AG09319 (cell line): ENCODE measurements at regions not wholly inside any gene's neighbourhood (a gene's known extent, or its start where the extent isn't known, plus 50 kb on each side); places are given as distances from the start of the nearest gene placed in this dataset.

Experiments
- DNase-seq: peaks from one replicate; pipeline ENCODE4 v3.0.0-alpha.2; 2010; ENCODE audit warnings: low read depth; ENCODE audit errors: extremely low read depth
- TF ChIP-seq, protein P1 (sequence below): IDR thresholded peaks from 2 replicates; pipeline ENCODE4 v1.5.1; 2011; ENCODE audit warnings: low read depth, mild to moderate bottlenecking, inconsistent platforms, low read length, moderate library complexity

DNA sequence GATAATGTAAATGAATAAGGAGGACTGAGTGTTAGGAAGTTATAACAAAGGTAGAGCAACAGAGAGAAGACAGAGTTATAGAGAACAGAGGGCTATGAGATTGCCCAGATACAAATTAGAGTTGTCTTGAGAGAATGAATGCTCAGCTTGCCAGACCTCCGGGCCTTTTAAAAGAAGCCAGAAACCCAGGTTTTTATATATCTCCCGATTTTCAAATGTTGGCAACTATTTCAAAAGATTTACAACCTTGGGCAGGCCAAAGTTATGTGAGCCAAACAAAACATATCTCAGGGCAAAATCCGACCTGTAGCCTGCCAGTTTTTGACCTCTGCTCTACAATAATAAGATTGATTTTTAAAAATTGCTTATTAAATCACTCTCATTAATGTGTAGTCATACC lies 573.1 kb upstream of the SLC10A2 start:
- TF ChIP-seq, protein P1, sequence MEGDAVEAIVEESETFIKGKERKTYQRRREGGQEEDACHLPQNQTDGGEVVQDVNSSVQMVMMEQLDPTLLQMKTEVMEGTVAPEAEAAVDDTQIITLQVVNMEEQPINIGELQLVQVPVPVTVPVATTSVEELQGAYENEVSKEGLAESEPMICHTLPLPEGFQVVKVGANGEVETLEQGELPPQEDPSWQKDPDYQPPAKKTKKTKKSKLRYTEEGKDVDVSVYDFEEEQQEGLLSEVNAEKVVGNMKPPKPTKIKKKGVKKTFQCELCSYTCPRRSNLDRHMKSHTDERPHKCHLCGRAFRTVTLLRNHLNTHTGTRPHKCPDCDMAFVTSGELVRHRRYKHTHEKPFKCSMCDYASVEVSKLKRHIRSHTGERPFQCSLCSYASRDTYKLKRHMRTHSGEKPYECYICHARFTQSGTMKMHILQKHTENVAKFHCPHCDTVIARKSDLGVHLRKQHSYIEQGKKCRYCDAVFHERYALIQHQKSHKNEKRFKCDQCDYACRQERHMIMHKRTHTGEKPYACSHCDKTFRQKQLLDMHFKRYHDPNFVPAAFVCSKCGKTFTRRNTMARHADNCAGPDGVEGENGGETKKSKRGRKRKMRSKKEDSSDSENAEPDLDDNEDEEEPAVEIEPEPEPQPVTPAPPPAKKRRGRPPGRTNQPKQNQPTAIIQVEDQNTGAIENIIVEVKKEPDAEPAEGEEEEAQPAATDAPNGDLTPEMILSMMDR: no peak

DNA sequence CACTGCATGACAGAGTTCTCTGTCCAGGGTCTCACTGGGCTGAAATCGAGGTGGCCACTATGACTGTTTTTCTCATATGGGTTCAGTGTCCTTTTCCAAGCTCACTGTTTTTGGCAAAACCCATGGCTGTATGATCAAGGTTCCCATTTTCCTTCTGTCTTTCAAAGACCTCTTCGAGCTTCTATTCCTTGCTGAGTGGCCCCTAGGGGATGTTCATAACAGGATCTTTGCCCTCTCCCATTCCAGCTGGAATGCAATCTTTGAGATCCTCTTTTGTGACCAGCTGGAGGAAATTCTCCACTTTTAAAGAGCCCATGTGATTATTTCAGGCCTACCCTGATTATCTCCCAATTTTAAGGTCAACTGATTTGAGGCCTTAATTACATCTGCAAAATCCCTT lies 572.5 kb upstream of the SLC10A2 start:
- TF ChIP-seq, protein P1: no peak
- DNase-seq: no peak

More for the DNA sequence above, 573.1 kb upstream of the SLC10A2 start:
- no peak for DNase-seq

DNA sequence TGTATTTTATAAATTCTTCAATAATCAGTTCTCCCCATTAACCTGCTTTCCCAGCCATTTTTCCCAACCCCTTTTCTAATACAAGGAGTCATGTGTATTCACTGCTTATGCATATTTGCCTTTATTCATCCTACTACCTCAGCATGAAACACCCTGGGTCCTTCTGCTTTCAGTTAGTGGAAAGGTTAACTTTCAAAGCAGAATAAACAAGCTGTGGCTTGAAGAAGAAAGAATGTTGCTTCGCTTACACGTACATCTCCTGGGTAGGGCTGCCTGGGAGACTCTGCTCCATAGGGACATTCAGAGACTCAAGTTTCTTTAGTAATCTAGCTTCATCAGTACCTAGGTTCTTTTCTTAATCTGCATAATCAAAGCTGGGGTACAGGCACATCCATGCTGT lies 567.8 kb upstream of the SLC10A2 start:
- TF ChIP-seq, protein P1: no peak
- DNase-seq: no peak

DNA sequence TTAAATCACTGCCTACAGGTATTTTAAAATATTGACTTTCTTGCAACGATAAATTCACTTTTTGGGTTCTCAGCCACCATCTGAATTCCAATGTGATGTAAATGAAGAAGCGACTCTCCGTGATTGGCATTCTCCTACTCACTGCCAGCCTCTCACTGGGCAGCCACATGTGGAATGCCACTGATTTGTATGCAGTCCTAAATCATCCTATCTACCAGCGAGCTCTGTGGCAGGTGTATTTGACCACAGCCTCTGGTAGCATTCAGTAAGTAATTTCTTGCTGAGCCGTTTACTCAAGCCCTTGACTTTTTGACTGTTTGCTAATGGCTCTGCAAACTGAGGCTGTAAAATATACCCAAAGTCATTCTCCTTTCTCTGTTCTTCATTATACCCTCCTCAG lies 559.0 kb upstream of the SLC10A2 start:
- TF ChIP-seq, protein P1: no peak
- DNase-seq: no peak

DNA sequence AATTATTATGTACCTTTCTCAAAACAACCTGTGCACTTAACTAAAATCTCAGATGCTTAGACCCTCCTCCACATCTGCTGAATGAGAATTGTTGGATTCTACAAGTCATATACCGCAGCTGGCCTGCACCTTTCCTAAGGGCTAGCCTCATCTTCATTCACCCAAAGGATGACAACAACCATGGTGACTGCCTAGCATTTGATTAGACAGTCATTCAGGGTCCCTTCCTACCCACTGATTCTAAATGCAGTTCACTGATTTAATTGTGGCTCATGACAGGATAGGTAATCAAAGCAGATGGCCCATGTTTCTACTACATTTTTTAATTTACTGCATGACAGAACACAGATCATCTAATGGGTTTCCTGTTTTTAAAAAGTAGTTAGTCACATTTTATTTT lies 551.9 kb upstream of the SLC10A2 start:
- DNase-seq: no peak

DNA sequence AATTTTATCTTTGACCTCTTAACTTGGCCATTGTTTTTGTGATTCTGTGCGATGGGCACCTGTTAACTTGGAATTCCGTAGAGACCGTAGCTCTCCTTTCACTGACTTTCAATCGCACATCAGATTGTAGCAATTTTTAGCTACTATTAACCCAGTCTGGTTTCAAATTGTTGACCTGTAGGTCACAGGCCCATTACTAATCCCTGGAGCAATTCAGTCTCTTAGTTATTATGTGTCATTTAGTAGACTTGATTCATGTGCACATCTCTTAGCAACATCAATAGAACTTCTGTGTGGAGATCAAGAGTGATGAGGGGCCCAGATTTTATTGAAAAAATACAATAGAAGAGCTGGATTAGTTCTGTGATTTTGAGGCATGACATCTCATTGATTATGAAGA lies 549.6 kb upstream of the SLC10A2 start:
- TF ChIP-seq, protein P1: no peak
- DNase-seq: no peak

More for the DNA sequence above, 551.9 kb upstream of the SLC10A2 start:
- TF ChIP-seq, protein P1: no peak

DNA sequence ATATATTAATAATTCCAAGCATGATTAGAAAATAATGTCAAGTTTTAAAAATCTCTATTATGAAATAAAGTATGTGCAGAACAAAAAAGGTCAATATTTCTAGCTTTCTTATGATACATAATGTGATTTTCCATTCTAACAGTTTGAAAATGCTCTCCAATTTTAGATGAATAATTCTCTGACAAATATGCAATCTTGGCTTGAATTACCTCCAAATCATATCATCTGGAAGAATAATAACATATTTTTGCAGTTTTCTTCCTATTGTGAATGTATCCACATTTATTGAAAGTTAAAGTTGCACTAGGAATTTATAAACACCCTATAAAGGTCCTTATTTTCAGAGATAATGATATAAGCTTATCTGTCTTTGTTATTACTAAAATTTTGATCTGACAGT lies 548.5 kb upstream of the SLC10A2 start:
- TF ChIP-seq, protein P1: no peak
- no peak for DNase-seq
